OCI-LY3 (cell line): ENCODE measurements at regions not wholly inside any gene's neighbourhood (a gene's known extent, or its start where the extent isn't known, plus 50 kb on each side); places are given as distances from the start of the nearest gene placed in this dataset.

Source experiments
- H2AFZ ChIP-seq: fragments of 200-600, 300-600 bp; shearing (Covaris generic); 2 replicates; pipeline ENCODE4 v1.6.0; 2014; ENCODE audit warnings: antibody characterized with exemption, low read depth, low read length
- H3K27ac ChIP-seq: fragments of 200-600, 300-600 bp; sonication (generic); 2 replicates; pipeline ENCODE4 v1.5.1; 2014; ENCODE audit warnings: mild to moderate bottlenecking, low read length, moderate library complexity, mixed read lengths
- H3K27me3 ChIP-seq: fragments of 200-600, 300-600 bp; sonication (generic); 2 replicates; pipeline ENCODE4 v1.6.1; 2014; ENCODE audit warnings: low read depth, low read length, mixed read lengths
- H3K36me3 ChIP-seq: fragments of 200-600, 300-600 bp; sonication (generic); replicated peaks from 2 replicates; pipeline ENCODE3; 2014; ENCODE audit warnings: low read depth, low read length, mixed read lengths
- H3K4me1 ChIP-seq: fragments of 300-600, 200-600 bp; sonication (generic); 2 replicates; pipeline ENCODE4 v1.6.1; 2014; ENCODE audit warnings: low read length, mixed read lengths
- H3K4me2 ChIP-seq: fragments of 200-600, 300-600 bp; sonication (generic); 2 replicates; pipeline ENCODE4 v1.6.1; 2014; ENCODE audit warnings: low read length, mixed read lengths
- H3K4me3 ChIP-seq: fragments of 300-600, 200-600 bp; sonication (generic); 2 replicates; pipeline ENCODE4 v1.5.1; 2014; ENCODE audit warnings: antibody characterized with exemption, mild to moderate bottlenecking, low read length, moderate library complexity
- H3K79me2 ChIP-seq: fragments of 300-600, 200-600 bp; shearing (Covaris generic); 2 replicates; pipeline ENCODE4 v1.6.1; 2014; ENCODE audit warnings: mild to moderate bottlenecking, low read length, mixed read lengths
- H3K9ac ChIP-seq: fragments of 300-600, 200-600 bp; shearing (Covaris generic); 2 replicates; pipeline ENCODE4 v1.6.0; 2014; ENCODE audit warnings: mild to moderate bottlenecking, low read length, moderate library complexity
- H3K9me3 ChIP-seq: fragments of 200-600, 300-600 bp; shearing (Covaris generic); 2 replicates; pipeline ENCODE4 v1.6.1; 2014; ENCODE audit warnings: low read length, mixed read lengths; ENCODE audit not compliant: insufficient read depth
- H4K20me1 ChIP-seq: fragments of 200-600, 300-600 bp; sonication (generic); 2 replicates; pipeline ENCODE4 v1.6.1; 2016; ENCODE audit warnings: low read length, mixed read lengths; ENCODE audit not compliant: insufficient read depth
- EZH2phosphoT487 ChIP-seq: fragments of 200-600 bp; shearing (Covaris generic); IDR thresholded peaks from 2 replicates; pipeline ENCODE4 v1.6.1; 2018; ENCODE audit warnings: antibody characterized with exemption, mixed run types, low read depth
- TF ChIP-seq, protein P1 (sequence below): fragments of 200-600, 300-600 bp; sonication (generic); IDR thresholded peaks from 2 replicates; pipeline ENCODE4 v1.5.1; 2014; ENCODE audit warnings: antibody characterized with exemption, low read length, low read depth

DNA sequence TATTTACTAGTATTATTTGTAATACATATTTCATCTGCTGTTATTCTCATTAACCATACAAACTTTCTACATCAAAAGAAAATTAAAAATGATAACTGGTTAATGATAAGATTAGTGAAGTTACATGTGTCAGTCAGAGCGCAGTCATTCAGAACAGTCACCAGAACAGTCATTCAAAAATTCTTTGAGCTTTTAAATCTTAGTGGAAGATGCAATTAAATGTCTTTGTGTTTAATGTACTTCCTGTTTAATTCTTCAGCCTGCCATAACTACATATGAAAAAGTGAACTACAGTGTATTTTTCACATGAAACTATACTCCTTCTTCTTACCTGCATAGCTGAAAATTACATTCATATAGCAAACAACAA lies 179.7 kb upstream of the NDST4 start:
- H3K79me2 ChIP-seq = no peaks in the 10 kb centered on the region
- no peak for TF ChIP-seq EZH2phosphoT487
- TF ChIP-seq, protein P1, sequence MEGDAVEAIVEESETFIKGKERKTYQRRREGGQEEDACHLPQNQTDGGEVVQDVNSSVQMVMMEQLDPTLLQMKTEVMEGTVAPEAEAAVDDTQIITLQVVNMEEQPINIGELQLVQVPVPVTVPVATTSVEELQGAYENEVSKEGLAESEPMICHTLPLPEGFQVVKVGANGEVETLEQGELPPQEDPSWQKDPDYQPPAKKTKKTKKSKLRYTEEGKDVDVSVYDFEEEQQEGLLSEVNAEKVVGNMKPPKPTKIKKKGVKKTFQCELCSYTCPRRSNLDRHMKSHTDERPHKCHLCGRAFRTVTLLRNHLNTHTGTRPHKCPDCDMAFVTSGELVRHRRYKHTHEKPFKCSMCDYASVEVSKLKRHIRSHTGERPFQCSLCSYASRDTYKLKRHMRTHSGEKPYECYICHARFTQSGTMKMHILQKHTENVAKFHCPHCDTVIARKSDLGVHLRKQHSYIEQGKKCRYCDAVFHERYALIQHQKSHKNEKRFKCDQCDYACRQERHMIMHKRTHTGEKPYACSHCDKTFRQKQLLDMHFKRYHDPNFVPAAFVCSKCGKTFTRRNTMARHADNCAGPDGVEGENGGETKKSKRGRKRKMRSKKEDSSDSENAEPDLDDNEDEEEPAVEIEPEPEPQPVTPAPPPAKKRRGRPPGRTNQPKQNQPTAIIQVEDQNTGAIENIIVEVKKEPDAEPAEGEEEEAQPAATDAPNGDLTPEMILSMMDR = no peak
- H3K27ac ChIP-seq = no peak overlapping the region
- H3K36me3 ChIP-seq = no peaks in the 10 kb centered on the region
- no peaks in the 10 kb centered on the region for H3K9me3 ChIP-seq
- H3K4me3 ChIP-seq = no peak overlapping the region
- H3K27me3 ChIP-seq = no peaks in the 10 kb centered on the region
- no peak overlapping the region for H3K4me2 ChIP-seq
- no peaks in the 10 kb centered on the region for H4K20me1 ChIP-seq
- peak overlapping the region; percentile 99; the same call in 1 of the 2 replicates for H2AFZ ChIP-seq
- no peak overlapping the region for H3K9ac ChIP-seq
- H3K4me1 ChIP-seq = peaks cover 7% of the 10 kb centered on the region

DNA sequence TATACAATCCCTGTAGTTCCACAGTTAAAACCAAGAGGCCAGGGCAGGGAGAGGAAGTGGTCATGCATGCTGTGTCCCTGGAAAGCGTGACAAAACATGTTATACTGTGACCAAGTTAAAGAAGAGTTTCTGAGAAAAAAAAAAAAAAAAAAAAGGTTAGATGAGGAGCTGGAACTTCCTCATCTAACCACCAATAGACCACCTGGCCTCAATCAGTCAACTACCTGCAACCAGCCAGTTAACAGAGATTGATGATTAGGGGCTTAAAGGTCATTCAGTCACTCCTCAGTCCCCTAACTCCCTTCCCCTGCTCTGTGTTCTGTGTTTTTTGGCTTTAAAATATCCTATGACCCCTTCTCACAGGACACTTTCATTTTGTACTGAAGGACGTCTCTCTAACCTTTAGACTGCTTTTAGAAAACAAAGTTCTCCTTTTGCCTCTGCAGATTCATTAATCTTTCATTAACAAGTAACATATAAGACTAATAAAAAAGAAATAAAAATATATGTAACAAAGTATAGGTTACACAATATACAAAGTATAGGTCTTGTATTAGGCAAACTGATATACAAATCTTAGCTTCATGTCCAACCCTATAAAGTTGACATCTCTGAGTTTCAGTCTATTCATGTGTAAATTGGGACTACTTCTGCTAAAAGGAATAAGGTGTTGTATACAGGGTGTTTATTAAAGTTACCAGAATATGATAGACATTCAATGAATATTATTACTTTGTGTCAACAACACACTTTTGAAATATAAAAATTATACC lies 179.1 kb upstream of the NDST4 start:
- Histone ChIP-seq H4K20me1 (no peaks in the 10 kb centered on the region), H3K4me3 (peak overlapping the region; percentile 36; the same call in 1 of the 2 replicates), H3K4me2 (peak overlapping the region; percentile 56), H3K36me3 (no peaks in the 10 kb centered on the region), H3K27ac (no peak overlapping the region), H3K4me1 (peaks cover 7% of the 10 kb centered on the region), H3K79me2 (no peaks in the 10 kb centered on the region), H3K9me3 (no peaks in the 10 kb centered on the region), H3K9ac (peak overlapping the region; percentile 28; the same call in 1 of the 2 replicates), H2AFZ (peak overlapping the region; percentile 99), H3K27me3 (no peaks in the 10 kb centered on the region)
- TF ChIP-seq EZH2phosphoT487 = no peak
- TF ChIP-seq, protein P1 = no peak

DNA sequence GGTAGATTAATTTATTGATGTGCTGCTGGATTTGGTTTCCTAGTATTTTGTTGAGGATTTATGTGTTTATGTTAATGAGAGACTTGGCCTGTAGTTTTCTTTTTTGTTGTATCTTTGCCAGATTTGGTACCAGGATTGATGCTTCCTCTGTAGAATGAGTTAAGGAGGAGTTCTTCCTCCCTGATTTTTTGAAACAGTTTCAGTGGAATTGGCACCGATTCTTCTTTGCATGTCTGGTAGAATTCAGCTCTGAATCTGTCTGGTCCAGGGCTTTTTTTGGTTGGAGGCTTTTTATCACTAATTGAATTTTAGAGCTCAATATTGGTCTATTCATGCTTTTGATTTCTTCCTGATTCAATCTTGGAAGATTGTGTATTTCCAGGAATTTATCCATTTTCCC lies 174.0 kb upstream of the NDST4 start:
- no peak overlapping the region for H2AFZ ChIP-seq
- TF ChIP-seq, protein P1 = no peak
- TF ChIP-seq EZH2phosphoT487 = no peak
- no peak overlapping the region for H3K4me3 ChIP-seq
- H4K20me1 ChIP-seq = no peaks in the 10 kb centered on the region
- no peaks in the 10 kb centered on the region for H3K36me3 ChIP-seq
- H3K4me2 ChIP-seq = no peak overlapping the region
- no peak overlapping the region for H3K27ac ChIP-seq
- peaks cover 5% of the 10 kb centered on the region for H3K4me1 ChIP-seq
- H3K9me3 ChIP-seq = no peaks in the 10 kb centered on the region
- no peaks in the 10 kb centered on the region for H3K27me3 ChIP-seq
- H3K9ac ChIP-seq = no peak overlapping the region
- H3K79me2 ChIP-seq = no peaks in the 10 kb centered on the region

DNA sequence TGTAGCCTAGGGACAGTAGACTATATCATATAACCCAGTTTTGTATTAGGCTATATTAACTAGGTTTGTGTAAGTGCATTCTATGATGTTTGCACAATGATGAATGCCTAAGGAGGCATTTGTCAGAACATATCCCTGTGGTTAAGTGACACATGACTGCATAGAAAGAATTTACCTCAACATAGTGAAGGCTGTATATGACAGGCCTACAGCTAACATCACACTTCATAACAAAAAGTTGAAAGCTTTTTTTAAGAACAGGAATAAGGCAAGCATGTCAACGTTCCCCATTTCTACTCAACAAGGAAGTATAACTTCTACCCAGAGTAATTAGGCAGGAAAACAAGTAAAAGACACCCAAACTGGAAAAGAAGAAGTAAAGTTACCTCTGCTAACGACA lies 165.9 kb upstream of the NDST4 start:
- Histone ChIP-seq H3K79me2 (no peaks in the 10 kb centered on the region), H3K27me3 (no peaks in the 10 kb centered on the region), H2AFZ (0 out of 2 replicates have a peak overlapping the region, but pooled peaks have one; percentile 51), H3K36me3 (no peaks in the 10 kb centered on the region), H3K4me2 (peak overlapping the region; percentile 17), H3K27ac (peak overlapping the region; percentile 47), H3K9me3 (no peaks in the 10 kb centered on the region), H3K4me1 (peaks cover 20% of the 10 kb centered on the region), H4K20me1 (no peaks in the 10 kb centered on the region), H3K9ac (no peak overlapping the region), H3K4me3 (no peak overlapping the region)
- TF ChIP-seq, protein P1 = no peak
- no peak for TF ChIP-seq EZH2phosphoT487
